ENCODE measurements at regions not wholly inside any gene's neighbourhood (a gene's known extent, or its start where the extent isn't known, plus 50 kb on each side); places are given as distances from the start of the nearest gene placed in this dataset.

- no peak for DNase-seq (ENCODE audit: low read depth in 1 of 2, low spot score in 1 of 2)
Measured at GRCh38 chr5:124468671-124469411, 277.6 kb downstream of the ZNF608 start.

DNA sequence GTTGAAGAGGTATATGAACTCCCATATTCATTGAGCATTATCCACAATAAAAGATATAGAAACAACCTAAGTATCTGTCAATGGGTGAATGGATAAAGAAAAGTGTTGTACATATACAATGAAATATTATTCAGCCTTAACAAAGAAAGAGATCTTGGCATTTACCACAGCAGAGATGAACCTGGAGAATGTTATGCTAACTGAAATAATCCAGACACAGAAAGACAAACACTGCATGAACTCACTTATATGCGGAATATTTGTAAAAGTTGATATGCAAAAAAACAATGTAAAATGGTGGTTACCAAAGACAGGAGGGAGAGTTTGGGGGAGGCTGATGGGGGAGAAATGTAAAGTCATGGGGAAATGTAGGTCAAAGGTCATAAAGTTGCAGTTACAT, 278.7 kb downstream of the ZNF608 start:
- no peak for DNase-seq (ENCODE audit: low read depth in 1 of 2, low spot score in 1 of 2)

- no peak for DNase-seq (ENCODE audit: low read depth in 1 of 2, low spot score in 1 of 2)
Measured at GRCh38 chr5:124466011-124466410, 280.4 kb downstream of the ZNF608 start.

DNA sequence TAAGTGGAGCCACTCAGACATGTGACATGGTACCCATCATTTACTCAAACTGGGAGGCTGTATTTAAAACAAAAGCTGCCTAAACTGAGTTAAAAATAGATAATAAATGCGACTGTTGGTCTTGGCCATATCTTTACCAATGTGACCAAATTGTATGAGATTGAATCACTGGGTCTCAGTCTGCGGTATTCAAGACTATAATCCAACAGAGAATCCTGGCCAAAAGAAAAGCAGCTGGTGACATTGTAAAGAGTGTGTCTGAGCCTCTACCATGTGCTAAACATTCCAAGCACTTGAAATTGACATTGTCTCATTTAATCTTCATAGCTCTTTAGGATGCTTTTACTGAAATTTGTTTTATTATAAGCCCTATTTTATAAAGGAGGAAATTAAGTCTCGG, 282.6 kb downstream of the ZNF608 start:
- DNase-seq (ENCODE audit: low read depth in 1 of 2, low spot score in 1 of 2) = no peak

DNA sequence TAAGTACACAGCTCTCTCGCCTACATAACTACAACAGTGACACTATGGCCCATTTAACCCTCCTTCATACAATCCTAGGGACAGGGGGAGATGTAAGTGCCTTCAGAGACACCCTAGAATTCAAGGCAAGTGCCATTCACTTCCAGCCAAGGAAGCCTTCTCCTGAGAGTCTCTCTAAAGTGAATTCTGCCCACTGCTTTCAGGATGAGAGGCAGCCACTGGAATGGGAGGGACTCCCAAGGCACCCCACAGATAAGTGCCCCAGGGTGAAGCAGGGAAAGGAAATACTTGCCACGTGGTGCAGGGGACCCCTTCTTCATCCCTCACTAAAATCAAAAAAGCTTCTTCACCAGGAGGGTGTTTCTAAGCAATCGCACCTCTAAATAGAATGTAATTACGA, 283.7 kb downstream of the ZNF608 start:
- DNase-seq (ENCODE audit: low read depth in 1 of 2, low spot score in 1 of 2) = no peak

GRCh38 chr5:124461941-124462340, 284.5 kb downstream of the ZNF608 start:
- no peak for DNase-seq (ENCODE audit: low read depth in 1 of 2, low spot score in 1 of 2)

DNA sequence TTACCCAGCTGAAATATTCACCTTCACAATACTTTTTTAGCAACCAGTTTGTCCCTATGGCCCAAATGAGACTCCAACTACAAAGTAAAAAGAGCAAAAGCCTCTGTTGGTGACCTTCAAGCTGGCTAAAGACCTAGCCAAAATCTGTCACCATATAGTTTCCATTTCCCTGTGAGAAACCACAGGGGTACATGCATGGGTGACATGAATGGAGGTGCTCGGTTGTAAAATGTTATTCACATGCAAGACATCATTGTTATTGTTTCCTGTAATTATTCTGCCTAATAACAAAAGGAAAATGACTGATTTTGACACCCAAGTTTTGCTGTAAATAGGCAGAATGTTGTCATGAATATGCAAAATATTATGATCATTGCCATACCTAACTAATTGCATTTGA, 285.3 kb downstream of the ZNF608 start:
- no peak for DNase-seq (ENCODE audit: low read depth in 1 of 2, low spot score in 1 of 2)

- DNase-seq (ENCODE audit: low read depth in 1 of 2, low spot score in 1 of 2) = no peak
Measured at GRCh38 chr5:124460642-124461041, 285.8 kb downstream of the ZNF608 start.

DNA sequence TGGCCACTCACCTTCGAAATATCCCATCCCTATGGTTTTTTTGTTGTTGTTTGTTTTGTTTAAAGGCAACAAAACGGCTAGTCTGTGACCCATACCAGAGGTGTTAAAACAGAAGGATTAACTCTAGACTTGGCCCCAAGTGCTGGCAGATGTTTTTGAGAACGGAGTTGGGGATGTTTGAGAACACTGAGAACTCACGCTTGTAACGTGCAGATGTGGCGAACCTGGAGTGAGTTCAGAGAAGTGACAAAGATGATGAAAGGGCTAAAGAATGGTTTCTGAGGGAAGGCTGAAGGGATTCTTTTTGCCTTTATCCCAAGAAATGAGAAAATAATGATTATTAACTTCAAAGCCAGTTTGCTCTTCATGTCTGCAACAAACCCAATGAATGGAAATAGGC, 286.5 kb downstream of the ZNF608 start:
- no peak for DNase-seq (ENCODE audit: low read depth in 1 of 2, low spot score in 1 of 2)

- DNase-seq (ENCODE audit: low read depth in 1 of 2, low spot score in 1 of 2) = no peak
Measured at GRCh38 chr5:124457901-124458300, 288.5 kb downstream of the ZNF608 start.

DNA sequence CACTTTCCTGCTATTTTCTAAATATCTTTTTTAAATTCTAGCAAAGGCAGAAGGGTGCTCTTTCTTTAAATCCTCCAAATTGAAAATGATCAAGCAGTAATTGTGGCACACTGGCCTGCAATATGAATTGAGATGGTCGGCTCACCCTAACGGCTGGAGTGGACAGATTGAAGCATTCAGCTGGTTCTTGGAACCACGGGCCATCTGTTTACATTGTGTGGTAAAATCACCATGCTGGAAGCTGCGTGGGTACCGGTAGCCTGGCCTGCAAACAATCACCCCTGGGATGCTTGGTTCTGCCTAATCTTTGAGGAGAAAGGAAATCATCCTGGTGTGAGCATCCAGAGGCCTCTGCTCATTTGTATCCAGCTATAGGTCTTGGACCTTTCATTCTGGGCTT, 289.3 kb downstream of the ZNF608 start:
- no peak for DNase-seq (ENCODE audit: low read depth in 1 of 2, low spot score in 1 of 2)

GRCh38 chr5:124456249-124456648, 290.2 kb downstream of the ZNF608 start:
- no peak for DNase-seq (ENCODE audit: low read depth in 1 of 2, low spot score in 1 of 2)

GRCh38 chr5:124454081-124454480, 292.4 kb downstream of the ZNF608 start:
- no peak for DNase-seq (ENCODE audit: low read depth in 1 of 2, low spot score in 1 of 2)

- DNase-seq (ENCODE audit: low read depth in 1 of 2, low spot score in 1 of 2) = no peak
Measured at GRCh38 chr5:124453221-124454051, 293.0 kb downstream of the ZNF608 start.

DNA sequence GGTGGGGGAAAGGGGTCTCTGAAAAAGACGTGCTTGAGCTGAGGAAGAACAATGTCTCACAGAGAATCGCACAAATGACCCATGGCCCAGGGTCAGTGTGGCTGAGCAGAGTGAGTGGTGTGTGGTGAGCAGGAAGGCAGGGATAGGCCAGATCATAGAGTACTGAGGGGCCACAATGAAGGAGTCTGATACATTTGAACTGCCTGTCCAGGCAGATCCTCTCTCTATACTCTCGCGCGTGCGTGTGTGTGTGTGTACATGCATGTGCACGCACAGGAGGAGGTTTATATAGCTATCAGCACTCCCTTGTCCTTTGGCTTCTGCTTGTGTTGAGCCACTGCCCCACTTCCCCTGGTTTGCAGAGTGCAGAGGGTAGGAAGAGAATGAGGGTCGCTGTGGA, 294.0 kb downstream of the ZNF608 start:
- DNase-seq (ENCODE audit: low read depth in 1 of 2, low spot score in 1 of 2) = no peak

GRCh38 chr5:124451721-124452383, 294.6 kb downstream of the ZNF608 start:
- DNase-seq (ENCODE audit: low read depth in 1 of 2, low spot score in 1 of 2) = no peak

- no peak for DNase-seq (ENCODE audit: low read depth in 1 of 2, low spot score in 1 of 2)
Measured at GRCh38 chr5:124446120-124446519, 300.3 kb downstream of the ZNF608 start.

DNA sequence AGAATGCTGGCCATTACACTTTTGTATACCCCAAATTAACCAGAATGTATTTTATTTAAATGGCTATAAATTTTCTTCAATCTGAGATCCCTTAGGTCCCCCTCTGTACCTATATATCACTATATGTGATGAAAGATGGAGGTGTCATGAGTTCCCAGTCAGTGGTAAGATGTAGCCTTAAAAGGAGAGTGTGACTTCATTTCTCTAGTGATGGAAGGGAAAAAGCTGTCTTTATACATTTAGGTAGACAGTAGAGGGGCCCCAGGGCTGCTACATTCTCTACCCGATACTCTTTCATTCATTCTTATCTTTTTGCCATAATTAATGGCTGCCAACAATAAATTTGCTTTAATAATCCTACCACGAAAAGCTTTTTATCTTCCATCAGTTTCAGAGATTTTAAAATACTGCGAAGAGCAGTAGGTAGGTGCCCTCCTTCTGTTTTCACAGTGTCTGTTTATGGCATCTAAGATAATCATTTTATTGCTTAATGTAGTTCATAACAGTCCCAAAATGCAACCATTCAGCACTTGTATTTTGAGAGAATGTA, 301.3 kb downstream of the ZNF608 start:
- DNase-seq (ENCODE audit: low read depth in 1 of 2, low spot score in 1 of 2) = no peak

DNA sequence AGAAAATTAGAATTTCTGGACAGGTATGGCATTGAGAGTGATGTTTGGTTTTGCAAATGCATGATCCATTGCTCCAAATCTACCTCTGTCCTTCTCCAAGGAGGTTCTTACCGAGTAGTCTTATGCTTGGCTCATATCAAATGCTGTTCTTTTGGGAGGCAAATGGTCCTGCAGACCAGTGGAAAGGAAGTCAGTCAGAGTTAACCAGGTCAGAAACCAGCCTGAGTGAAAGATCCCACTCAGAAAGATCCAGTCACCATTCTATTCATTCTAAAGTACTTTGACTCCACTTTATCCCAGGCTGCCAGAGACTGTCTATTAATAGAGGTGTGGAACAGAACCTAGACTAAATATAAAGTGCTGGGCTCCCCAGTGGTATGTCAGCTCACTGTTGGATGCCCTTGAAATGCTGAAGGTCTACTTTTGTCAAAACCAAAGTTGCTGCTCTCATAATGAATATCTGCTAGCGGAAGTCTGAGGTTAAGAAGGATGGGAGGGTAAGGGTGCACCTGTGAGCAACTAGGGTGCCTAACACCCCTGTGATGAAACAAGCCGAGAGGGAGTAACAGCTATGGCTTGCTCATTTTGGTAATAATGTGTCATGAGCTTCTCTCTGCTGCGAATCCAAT, 302.2 kb downstream of the ZNF608 start:
- DNase-seq (ENCODE audit: low read depth in 1 of 2, low spot score in 1 of 2) = no peak

DNA sequence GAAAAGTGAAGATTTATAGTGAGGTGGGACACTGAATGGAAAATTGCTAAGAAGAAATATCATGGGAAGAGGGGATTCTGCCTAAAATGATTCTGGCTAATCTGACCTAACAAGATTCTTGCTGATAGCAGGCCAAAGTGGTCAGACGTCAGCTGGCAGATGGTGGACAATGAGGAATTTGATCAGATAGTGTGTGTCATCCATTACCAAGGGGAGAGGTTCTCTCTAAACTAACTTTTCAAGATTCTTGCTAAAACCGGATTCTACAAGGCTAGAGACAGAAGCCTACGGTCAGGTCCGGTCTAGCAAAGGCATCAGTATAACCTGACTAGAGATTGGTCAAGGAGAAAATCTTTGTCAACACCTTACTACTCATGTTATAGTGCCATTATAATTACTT, 306.0 kb downstream of the ZNF608 start:
- no peak for DNase-seq (ENCODE audit: low read depth in 1 of 2, low spot score in 1 of 2)

DNA sequence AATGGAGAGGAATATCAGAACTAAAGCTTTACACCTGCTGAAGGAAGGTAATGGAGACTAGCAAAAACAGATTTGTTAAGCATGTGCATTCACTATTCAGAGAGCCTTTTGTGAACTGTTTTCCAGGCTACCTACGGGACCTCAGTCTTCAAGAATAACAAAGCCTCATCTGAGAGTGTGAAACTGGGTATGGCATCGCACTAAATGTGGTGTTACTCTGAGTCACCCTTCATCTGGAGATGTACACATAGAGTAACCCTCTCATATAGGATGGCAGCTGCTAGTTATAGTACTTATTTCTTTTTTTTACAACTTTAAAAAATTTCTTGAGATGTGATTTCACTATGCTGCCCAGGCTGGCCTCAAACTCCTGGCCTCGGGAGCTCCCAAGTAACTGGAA, 306.8 kb downstream of the ZNF608 start:
- DNase-seq (ENCODE audit: low read depth in 1 of 2, low spot score in 1 of 2) = no peak

Measured in activated T-helper 1 cell treated with anti-CD3 and anti-CD28 coated beads, Interleukin-2, amount 50 U/mL, for 16 hours (primary cell).